NB4 (cell line): ENCODE measurements at regions not wholly inside any gene's neighbourhood (a gene's known extent, or its start where the extent isn't known, plus 50 kb on each side); places are given as distances from the start of the nearest gene placed in this dataset.

Experiments
- DNase-seq: peaks from one replicate; pipeline ENCODE4 v3.0.0; 2010; ENCODE audit warnings: low read depth
- H3K4me3 ChIP-seq: one replicate; pipeline ENCODE4 v1.5.1; 2011; ENCODE audit warnings: mild to moderate bottlenecking, low read depth, low read length, moderate library complexity
- MYC ChIP-seq: IDR thresholded peaks from 2 replicates; pipeline ENCODE4 v1.6.1; 2011; ENCODE audit warnings: low read depth, low read length
- POLR2A ChIP-seq: IDR thresholded peaks from 2 replicates; pipeline ENCODE4 v1.6.1; 2011; ENCODE audit warnings: mild to moderate bottlenecking; ENCODE audit not compliant: insufficient read length; ENCODE audit errors: extremely low read depth
- TF ChIP-seq, protein P1 (sequence below): IDR thresholded peaks from 2 replicates; pipeline ENCODE4 v1.6.1; 2011; ENCODE audit warnings: low read depth, low read length
- TF ChIP-seq, protein P2 (sequence below): IDR thresholded peaks from one replicate; pipeline ENCODE4 v1.5.1; 2012; ENCODE audit warnings: low read depth, low read length

DNA sequence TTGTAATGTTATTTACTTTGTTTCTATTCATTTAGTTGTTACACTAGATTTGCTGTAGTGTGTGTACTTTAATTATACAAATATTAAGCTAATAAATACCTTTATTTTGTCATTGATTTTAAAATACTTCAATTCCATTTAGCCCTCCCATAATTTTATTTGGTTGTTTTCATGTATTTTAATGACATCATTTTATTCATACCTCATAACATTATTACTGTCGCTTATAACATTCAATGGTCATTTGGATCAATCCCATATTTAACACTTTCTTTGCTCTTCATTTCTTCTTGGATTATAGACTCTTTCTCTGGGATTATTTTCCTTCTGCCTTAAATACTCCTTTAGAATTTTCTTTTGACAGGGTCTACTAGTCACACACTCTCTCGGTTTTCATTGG, 86.6 kb upstream of the CAND1 start:
- TF ChIP-seq POLR2A = no peak
- TF ChIP-seq, protein P1, sequence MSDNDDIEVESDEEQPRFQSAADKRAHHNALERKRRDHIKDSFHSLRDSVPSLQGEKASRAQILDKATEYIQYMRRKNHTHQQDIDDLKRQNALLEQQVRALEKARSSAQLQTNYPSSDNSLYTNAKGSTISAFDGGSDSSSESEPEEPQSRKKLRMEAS = no peak
- TF ChIP-seq, protein P2, sequence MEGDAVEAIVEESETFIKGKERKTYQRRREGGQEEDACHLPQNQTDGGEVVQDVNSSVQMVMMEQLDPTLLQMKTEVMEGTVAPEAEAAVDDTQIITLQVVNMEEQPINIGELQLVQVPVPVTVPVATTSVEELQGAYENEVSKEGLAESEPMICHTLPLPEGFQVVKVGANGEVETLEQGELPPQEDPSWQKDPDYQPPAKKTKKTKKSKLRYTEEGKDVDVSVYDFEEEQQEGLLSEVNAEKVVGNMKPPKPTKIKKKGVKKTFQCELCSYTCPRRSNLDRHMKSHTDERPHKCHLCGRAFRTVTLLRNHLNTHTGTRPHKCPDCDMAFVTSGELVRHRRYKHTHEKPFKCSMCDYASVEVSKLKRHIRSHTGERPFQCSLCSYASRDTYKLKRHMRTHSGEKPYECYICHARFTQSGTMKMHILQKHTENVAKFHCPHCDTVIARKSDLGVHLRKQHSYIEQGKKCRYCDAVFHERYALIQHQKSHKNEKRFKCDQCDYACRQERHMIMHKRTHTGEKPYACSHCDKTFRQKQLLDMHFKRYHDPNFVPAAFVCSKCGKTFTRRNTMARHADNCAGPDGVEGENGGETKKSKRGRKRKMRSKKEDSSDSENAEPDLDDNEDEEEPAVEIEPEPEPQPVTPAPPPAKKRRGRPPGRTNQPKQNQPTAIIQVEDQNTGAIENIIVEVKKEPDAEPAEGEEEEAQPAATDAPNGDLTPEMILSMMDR = no peak
- no peak for TF ChIP-seq MYC
- DNase-seq = no peak
- H3K4me3 ChIP-seq = no peak overlapping the region

DNA sequence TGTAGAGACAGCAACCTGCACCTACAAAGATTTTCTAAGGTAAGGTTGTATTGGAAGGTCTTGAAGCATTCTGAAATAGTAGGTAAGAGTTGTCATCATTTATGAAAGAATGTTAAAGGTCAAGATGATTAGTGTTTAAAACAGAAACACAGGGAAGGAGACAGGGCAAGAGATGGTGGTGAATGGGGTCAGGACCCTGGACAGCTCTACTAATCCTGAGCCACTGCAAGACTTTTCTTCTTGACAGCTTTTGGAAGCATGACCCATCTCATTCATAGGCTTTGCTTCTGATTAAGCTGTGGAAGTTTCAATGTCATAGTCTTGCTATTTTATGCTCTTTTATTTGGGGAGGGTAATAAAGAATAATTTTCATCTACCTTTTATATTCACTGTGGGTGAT, 75.5 kb upstream of the CAND1 start:
- TF ChIP-seq, protein P1 = no peak
- TF ChIP-seq, protein P2 = no peak
- TF ChIP-seq POLR2A (no peak), MYC (no peak)
- DNase-seq = peak; percentile 45

DNA sequence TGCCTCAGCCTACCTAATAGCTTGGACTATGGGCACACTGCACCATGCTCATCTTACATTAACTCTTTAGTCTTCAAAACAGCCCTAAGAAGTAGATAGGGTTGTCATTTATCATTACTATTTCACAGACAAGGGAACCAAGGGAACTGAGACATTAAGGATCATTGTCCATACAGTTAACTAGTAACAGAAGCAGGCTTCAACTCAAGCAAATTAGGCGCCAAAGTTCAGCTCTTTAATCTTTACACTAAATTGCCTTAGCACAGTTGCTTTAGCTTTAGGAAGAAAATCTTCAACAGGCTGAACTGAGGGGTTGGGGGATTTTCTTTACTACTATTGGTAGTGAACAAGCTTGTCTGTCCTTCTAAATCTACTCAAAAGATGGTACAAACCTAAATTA, 68.8 kb upstream of the CAND1 start:
- TF ChIP-seq, protein P1 = no peak
- TF ChIP-seq POLR2A (no peak), MYC (no peak)
- TF ChIP-seq, protein P2 = no peak
- DNase-seq = no peak
- H3K4me3 ChIP-seq = no peak overlapping the region

More for the DNA sequence above, 75.5 kb upstream of the CAND1 start:
- no peak overlapping the region for H3K4me3 ChIP-seq

DNA sequence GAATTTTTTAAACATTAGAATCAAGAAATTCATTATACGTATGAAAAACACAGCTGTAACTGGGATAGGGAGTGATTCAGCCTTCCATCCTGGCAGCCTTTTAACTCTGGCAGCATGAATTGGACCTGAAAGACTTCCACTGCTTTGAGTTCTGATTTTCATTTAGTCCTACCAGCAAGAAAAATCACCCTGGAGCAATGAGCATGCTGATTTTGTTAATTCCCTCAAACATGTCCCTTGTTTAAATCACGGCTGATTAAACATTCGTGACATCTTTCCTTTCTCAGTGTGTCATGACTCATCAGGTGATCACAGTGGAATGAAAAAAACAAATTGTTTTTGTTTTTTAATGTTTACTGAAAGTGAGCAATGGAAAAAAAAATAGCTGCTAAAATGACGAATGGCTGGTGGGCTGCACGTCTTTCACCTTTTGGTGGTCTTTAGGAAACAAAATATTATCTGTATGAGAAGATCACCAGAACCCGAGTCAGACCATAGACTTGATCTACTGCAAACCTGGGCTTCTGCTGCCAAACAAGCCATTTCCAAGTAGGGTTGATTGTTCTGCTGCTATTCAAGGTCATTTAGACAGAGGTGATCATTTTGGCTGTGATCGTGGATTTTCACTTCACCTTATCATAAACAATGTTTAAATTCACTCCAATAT, 67.0 kb upstream of the CAND1 start:
- TF ChIP-seq, protein P1 = no peak
- no peak for TF ChIP-seq MYC
- TF ChIP-seq POLR2A = no peak
- TF ChIP-seq, protein P2 = no peak
- no peak for DNase-seq
- no peak overlapping the region for H3K4me3 ChIP-seq

DNA sequence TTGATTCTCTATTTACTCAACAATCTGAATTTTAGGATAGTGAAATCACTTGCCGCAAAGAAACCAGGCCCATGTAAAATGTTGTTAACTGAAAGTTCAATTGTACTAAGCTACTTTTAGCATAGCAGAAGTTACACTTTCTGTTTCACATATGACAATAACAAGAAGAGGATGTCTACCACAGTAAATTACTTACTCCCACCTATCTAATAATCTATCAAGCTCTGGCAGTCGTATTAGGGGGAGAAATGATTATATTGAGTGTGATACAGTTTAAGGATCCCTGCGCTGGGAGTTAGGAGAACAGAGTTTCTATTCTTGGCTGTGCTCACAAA, 66.5 kb upstream of the CAND1 start:
- no peak overlapping the region for H3K4me3 ChIP-seq
- no peak for TF ChIP-seq MYC
- no peak for TF ChIP-seq POLR2A
- TF ChIP-seq, protein P2 = no peak
- TF ChIP-seq, protein P1 = no peak
- no peak for DNase-seq
